Upper lobe of left lung (tissue), 4 donors: ENCODE measurements at regions not wholly inside any gene's neighbourhood (a gene's known extent, or its start where the extent isn't known, plus 50 kb on each side); places are given as distances from the start of the nearest gene placed in this dataset.

Experiments
- EP300 ChIP-seq, 4 donors: sonication (generic); formaldehyde crosslinking; IDR thresholded peaks; one replicate each; pipeline ENCODE4 v1.5.1; 2017; ENCODE audit warnings: antibody characterized with exemption in 4 of 4, control low read depth in 2 of 4
- POLR2A ChIP-seq, 4 donors: fragments of 450-650 bp; IDR thresholded peaks; one replicate each; pipeline ENCODE4 v1.5.1; 2016 to 2017; ENCODE audit warnings: antibody characterized with exemption in 4 of 4, mild to moderate bottlenecking in 2 of 4
- POLR2AphosphoS5 ChIP-seq, 2 donors: sonication (generic); formaldehyde crosslinking; IDR thresholded peaks; one replicate each; pipeline ENCODE4 v1.5.1; 2017; ENCODE audit warnings: antibody characterized with exemption in 2 of 2
- TF ChIP-seq, protein P1 (sequence below), 6 experiments: fragments of 450-650 bp in 4 of 6; fragments of 200-600 bp in 2 of 6; sonication (generic) in 2 of 6; IDR thresholded peaks; one replicate each; pipeline ENCODE4 v1.5.1; 2016 to 2019; ENCODE audit warnings: antibody characterized with exemption in 6 of 6

DNA sequence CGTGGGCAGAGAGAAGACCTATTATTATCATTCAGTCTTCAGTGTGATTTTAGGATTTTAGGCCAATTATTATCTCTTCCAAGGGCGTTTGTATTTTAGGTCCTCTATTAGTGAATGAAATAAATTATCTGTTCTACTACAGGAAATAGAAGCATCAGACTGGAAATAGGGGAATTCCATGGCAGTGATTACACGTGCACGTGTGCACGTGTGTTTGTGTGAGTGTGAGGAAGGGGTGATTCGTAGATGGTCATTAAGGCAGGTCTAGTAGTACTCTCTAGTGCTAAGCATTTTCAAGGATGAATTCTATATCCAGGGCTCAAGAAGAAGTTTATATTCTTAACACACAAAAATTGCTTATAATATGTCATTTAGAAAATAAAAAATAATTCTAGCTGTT, 623.2 kb downstream of the GATA3 start:
- no peak for TF ChIP-seq POLR2A (IDR thresholded peaks at IDR 0.05)
- TF ChIP-seq, protein P1, sequence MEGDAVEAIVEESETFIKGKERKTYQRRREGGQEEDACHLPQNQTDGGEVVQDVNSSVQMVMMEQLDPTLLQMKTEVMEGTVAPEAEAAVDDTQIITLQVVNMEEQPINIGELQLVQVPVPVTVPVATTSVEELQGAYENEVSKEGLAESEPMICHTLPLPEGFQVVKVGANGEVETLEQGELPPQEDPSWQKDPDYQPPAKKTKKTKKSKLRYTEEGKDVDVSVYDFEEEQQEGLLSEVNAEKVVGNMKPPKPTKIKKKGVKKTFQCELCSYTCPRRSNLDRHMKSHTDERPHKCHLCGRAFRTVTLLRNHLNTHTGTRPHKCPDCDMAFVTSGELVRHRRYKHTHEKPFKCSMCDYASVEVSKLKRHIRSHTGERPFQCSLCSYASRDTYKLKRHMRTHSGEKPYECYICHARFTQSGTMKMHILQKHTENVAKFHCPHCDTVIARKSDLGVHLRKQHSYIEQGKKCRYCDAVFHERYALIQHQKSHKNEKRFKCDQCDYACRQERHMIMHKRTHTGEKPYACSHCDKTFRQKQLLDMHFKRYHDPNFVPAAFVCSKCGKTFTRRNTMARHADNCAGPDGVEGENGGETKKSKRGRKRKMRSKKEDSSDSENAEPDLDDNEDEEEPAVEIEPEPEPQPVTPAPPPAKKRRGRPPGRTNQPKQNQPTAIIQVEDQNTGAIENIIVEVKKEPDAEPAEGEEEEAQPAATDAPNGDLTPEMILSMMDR (IDR thresholded peaks at IDR 0.05): no peak
- TF ChIP-seq POLR2AphosphoS5 (IDR thresholded peaks at IDR 0.05): no peak
- no peak for TF ChIP-seq EP300 (IDR thresholded peaks at IDR 0.05)
